DMS114 treated with DMSO at 0.1 percent for 48 hours (cell line): ENCODE measurements at regions not wholly inside any gene's neighbourhood (a gene's known extent, or its start where the extent isn't known, plus 50 kb on each side); places are given as distances from the start of the nearest gene placed in this dataset.
"Not testable (repeated sequence)": the region's sequence is repeated elsewhere in the genome, so short reads cannot be mapped to it uniquely, and the experiment has no call there.

ENCODE experiments used
- DNase-seq: peaks from one replicate; lab custom pipeline; 2025; ENCODE audit not compliant: unreplicated experiment; lab: John Stamatoyannopoulos, UW

GRCh38 chrX:137878401-137878800 is 312.5 kb downstream of the ZIC3 start:
- DNase-seq = no peak

- no peak for DNase-seq
Observed at GRCh38 chrX:137882960-137883359, 317.0 kb downstream of the ZIC3 start.

- DNase-seq = not testable (repeated sequence)
Observed at GRCh38 chrX:137884813-137885212, 318.9 kb downstream of the ZIC3 start.

GRCh38 chrX:137891431-137891830 is 325.5 kb downstream of the ZIC3 start:
- DNase-seq = no peak

GRCh38 chrX:137896123-137896522 is 330.2 kb downstream of the ZIC3 start:
- DNase-seq = no peak

GRCh38 chrX:137915466-137915865 is 349.5 kb downstream of the ZIC3 start:
- no peak for DNase-seq

GRCh38 chrX:137916090-137916746 is 350.3 kb downstream of the ZIC3 start:
- DNase-seq = no peak

GRCh38 chrX:137926090-137926489 is 360.2 kb downstream of the ZIC3 start:
- peak; percentile 0 for DNase-seq

GRCh38 chrX:137929951-137930350 is 364.0 kb downstream of the ZIC3 start:
- no peak for DNase-seq

- no peak for DNase-seq
Observed at GRCh38 chrX:137930533-137930932, 364.6 kb downstream of the ZIC3 start.

- DNase-seq = not testable (repeated sequence)
Observed at GRCh38 chrX:137934214-137934613, 368.3 kb downstream of the ZIC3 start.

GRCh38 chrX:137934887-137935286 is 369.0 kb downstream of the ZIC3 start:
- DNase-seq = not testable (repeated sequence)

- DNase-seq = no peak
Observed at GRCh38 chrX:137945470-137945869, 379.5 kb downstream of the ZIC3 start.

- no peak for DNase-seq
Observed at GRCh38 chrX:137969191-137969590, 403.3 kb downstream of the ZIC3 start.

GRCh38 chrX:137982472-137983172 is 416.7 kb downstream of the ZIC3 start:
- no peak for DNase-seq

- no peak for DNase-seq
Observed at GRCh38 chrX:137988470-137988869, 422.5 kb downstream of the ZIC3 start.

- DNase-seq = no peak
Observed at GRCh38 chrX:137998619-137999018, 432.7 kb downstream of the ZIC3 start.

GRCh38 chrX:137999071-137999470 is 433.1 kb downstream of the ZIC3 start:
- no peak for DNase-seq

GRCh38 chrX:137999552-137999951 is 433.6 kb downstream of the ZIC3 start:
- DNase-seq = no peak

GRCh38 chrX:138001226-138001625 is 435.3 kb downstream of the ZIC3 start:
- DNase-seq = no peak

GRCh38 chrX:138006180-138006579 is 440.3 kb downstream of the ZIC3 start:
- DNase-seq = no peak

- DNase-seq = no peak
Observed at GRCh38 chrX:138008281-138008680, 442.4 kb downstream of the ZIC3 start.

- DNase-seq = no peak
Observed at GRCh38 chrX:138011468-138011867, 445.5 kb downstream of the ZIC3 start.
